ENCODE measurements at regions not wholly inside any gene's neighbourhood (a gene's known extent, or its start where the extent isn't known, plus 50 kb on each side); places are given as distances from the start of the nearest gene placed in this dataset.

- no peak overlapping the region for H3K27ac ChIP-seq (ENCODE audit: control insufficient read depth, insufficient read depth)
- H4K20me1 ChIP-seq (ENCODE audit: control insufficient read depth, insufficient read depth) = no peaks in the 10 kb centered on the region
- no peaks in the 10 kb centered on the region for H3K4me1 ChIP-seq (ENCODE audit: control insufficient read depth, insufficient read depth, low read length)
- no peak overlapping the region for H2AFZ ChIP-seq (ENCODE audit: control insufficient read depth, low read depth, low read length)
- H3K4me2 ChIP-seq (ENCODE audit: control insufficient read depth, insufficient read depth) = no peak overlapping the region
- H3K27me3 ChIP-seq (replicated peaks in 1 of 2; ENCODE audit: control insufficient read depth in 2 of 2, insufficient read depth in 2 of 2, low read length in 1 of 2) = 0 out of 4 replicates have a peak, but pooled peaks cover 0 to 3% of the 10 kb centered on the region in 2 experiments
- H3K4me3 ChIP-seq = no peak overlapping the region
- ChIA-PET SMC1A (ENCODE audit: uncharacterized antibody, unreplicated experiment) (no interaction called here), POLR2A (no interaction called here), RAD21 (ENCODE audit: unreplicated experiment) (no interaction called here), CTCF (no interaction called here)
- in situ Hi-C loops (cut with MboI) = no loop called here
- ATAC-seq (no peak), FAIRE-seq (no peak), DNase-seq (ENCODE audit: low read depth, low spot score) (no peak)
- intact Hi-C loops (cut with micrococcal nuclease; ENCODE audit: unreplicated experiment) = no loop called here
- TF ChIP-seq CBFB (IDR thresholded peaks at IDR 0.05; ENCODE audit: low read depth) = no peak
- no peak for TF ChIP-seq CTCF (IDR thresholded peaks at IDR 0.05 in 2 of 3, conservative IDR thresholded peaks at IDR 0.05 in 1 of 3; ENCODE audit: control insufficient read depth in 2 of 3, extremely low read depth in 1 of 3, insufficient read depth in 1 of 3, low read depth in 3 of 3, low read length in 3 of 3)
- no peak for TF ChIP-seq MEF2A (IDR thresholded peaks at IDR 0.05; ENCODE audit: insufficient read depth, low read depth, low read length)
- no peak for TF ChIP-seq HCFC1 (IDR thresholded peaks at IDR 0.05; ENCODE audit: low read length)
- no peak for TF ChIP-seq ZBTB40 (IDR thresholded peaks at IDR 0.05; ENCODE audit: borderline replicate concordance)
- no peak for TF ChIP-seq STAT1 (conservative IDR thresholded peaks at IDR 0.05)
- 0% methylated on average over 2 of the region's 2 CpGs for WGBS (ENCODE audit: insufficient coverage, insufficient replicate concordance, low lambda C conversion rate, missing lambda C conversion rate)
- H3K9me3 ChIP-seq (replicated peaks; ENCODE audit: control insufficient read depth, insufficient read depth, low read length) = no peaks in the 10 kb centered on the region; the same call in 2 of the 3 replicates
- no peaks in the 10 kb centered on the region for H3K79me2 ChIP-seq (ENCODE audit: control insufficient read depth, insufficient read depth, low read length)
- H3K36me3 ChIP-seq (ENCODE audit: control insufficient read depth in 2 of 2, insufficient read depth in 2 of 2, low read length in 1 of 2) = no peaks in the 10 kb centered on the region
- BruUV-seq (replicated peaks) = no TSS peak
- no peak overlapping the region for H3K9ac ChIP-seq (ENCODE audit: control insufficient read depth, insufficient read depth, low read length)
Measured at GRCh38 chr7:26444555-26444954, 152.9 kb downstream of the SNX10 start.

Data from GM12878 (cell line).